ENCODE measurements at regions not wholly inside any gene's neighbourhood (a gene's known extent, or its start where the extent isn't known, plus 50 kb on each side); places are given as distances from the start of the nearest gene placed in this dataset.

DNA sequence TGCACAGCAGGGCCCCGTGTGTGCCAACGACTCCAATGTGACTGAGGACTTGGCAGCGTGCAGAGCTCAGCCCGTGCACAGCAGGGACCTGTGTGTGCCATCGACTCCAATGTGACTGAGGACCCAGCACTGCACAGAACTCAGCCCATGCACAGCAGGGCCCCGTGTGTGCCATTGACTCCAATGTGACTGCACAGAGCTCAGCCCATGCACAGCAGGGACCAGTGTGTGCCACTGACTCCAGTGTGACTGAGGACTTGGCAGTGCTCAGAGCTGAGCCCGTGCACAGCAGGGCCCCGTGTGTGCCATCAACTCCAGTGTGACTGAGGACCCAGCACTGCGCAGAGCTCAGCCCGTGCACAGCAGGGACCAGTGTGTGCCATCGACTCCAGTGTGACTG, 347.8 kb upstream of the B3GAT1 start:
- no peak for DNase-seq

DNA sequence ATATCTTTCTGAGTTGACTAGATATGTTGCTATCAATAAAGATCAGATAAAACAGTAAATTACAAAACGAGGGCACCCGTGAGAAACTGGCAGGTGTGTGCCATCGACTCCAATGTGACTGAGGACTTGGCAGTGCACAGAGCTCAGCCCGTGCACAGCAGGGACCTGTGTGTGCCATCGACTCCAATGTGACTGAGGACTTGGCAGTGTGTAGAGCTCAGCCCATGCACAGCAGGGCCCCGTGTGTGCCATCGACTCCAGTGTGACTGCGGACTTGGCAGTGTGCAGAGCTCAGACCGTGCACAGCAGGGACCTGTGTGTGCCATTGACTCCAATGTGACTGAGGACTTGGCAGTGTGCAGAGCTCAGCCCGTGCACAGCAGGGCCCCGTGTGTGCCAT, 347.2 kb upstream of the B3GAT1 start:
- no peak for DNase-seq

DNA sequence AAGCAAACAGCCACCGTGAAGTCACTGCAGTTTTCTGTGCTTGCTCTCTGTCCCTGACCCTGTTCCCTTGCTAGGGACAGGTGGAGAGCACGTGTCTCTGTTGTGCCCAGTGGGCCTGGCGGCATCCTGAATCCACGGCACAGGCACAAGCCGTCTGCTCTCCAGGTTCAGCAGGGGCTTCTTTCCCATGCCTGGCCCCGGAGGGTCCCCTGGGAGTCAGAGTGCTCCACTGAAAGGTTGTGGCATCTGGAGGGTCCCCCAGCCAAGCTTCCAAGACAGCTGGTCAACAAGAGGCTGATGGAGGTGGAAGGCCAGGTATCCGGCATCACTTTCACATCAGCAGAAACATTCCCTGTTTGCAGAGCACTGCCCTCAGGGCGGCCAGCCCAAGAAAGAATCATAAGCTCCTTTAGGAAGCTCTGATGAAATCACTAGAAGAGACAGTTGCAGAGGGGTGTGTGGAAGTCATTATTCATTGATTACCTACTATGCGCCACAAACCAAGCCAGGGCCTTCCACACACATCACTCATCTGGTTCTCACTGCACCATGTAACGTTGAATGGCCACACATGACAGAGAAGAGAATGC, 346.4 kb upstream of the B3GAT1 start:
- no peak for DNase-seq

DNA sequence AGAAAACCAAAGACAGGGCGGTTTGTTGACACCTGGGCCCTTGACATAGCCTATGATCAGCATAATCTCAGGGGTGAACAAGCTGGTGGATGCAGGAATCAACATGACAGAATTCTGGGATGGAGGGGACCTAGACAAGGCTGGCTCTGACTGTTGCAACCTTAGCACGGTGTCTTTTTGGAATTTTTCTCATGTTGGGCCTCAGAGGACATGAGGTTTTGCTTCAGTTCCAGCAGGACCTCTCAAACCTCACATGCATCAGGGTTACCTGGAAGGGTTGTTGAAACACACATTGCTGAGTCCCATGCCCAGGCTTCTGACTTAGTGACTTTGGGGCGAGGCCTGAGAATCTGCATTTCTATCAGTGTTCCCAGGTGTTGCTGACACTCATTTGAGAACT, 345.6 kb upstream of the B3GAT1 start:
- no peak for DNase-seq

DNA sequence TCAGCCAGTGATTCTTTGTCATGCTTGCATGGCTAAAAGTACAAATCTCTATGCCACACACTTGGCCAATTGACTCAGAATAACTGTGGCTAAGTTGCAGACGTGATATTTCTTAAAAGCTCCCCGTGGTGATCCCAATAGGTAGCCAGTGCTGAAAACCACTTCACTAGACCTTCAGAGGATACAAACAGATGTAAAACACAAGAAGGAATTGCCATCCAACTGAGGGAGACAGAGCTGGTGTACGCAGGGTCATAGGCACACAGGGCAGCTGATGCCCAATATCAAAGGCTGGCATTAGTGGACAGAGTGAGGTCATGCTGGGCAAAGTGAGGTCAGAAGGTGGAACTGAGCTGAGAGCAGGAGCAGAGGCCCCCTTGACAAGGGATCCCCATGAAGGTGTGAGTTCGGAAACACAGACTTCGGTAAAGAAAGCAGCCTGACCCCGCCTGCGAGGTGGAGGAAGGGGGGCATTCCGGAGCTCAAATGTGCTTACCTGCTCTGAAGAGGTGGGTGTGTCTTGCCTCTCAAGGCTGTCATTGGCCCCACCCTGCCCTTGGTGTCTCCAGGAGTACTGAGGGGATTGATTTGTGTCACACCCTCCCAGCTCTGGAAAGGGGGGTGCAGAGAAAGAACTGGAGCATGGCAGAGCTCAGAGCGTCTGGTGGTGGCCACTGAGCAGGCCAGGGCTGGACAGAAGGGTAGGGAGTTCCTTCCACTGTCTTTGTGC, 344.9 kb upstream of the B3GAT1 start:
- no peak for DNase-seq

DNA sequence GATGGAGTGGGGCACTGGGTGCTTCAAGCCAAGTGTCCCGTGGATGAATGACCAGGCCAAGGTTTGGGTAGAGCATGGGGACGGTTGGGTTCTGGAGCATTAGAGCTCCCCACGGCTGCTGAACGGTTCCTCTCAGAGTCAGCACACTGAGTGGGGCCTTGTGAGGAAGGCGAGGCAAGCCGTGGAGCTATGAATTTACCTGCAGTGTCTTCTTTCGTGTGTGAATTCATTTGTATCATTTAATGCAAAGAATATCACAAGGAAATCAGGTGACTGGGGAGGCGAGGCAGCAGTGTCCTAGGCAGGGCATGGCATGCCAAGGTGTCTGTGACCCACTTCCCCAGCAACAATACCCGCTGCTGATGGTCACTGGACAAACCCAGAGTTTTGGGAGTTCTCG, 343.5 kb upstream of the B3GAT1 start:
- no peak for DNase-seq

DNA sequence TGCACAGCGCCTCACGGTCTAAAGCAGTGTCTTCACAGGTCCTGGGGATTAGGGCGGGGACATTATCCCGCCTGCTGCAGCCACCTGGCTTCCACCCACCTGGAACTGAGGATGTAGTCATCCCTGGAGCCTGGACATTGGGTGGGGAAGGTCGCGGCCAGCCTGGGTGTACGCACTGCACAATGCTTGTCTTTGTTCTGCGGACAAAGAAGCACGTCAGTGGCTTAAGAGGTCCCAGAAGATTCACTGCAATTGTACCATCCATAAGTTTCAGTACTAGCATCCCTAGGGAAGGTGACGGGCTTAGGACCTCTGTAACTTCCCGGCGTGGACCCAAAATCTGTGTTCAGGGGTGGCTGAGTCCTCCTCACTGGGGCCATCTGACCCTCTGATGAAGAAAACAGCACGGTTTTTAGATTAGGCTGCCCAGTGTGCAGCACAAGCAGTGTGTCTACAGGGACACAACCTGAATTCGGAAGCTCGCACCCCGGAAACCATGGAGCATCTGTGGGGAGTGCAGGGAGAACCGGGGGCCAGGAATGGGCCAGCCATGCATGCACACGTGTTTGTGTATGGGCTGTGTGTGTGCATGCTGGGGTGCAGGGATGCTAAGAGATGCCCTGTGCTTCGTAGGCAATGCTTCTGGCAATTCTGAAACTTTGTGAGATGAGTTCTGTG, 342.6 kb upstream of the B3GAT1 start:
- no peak for DNase-seq

DNA sequence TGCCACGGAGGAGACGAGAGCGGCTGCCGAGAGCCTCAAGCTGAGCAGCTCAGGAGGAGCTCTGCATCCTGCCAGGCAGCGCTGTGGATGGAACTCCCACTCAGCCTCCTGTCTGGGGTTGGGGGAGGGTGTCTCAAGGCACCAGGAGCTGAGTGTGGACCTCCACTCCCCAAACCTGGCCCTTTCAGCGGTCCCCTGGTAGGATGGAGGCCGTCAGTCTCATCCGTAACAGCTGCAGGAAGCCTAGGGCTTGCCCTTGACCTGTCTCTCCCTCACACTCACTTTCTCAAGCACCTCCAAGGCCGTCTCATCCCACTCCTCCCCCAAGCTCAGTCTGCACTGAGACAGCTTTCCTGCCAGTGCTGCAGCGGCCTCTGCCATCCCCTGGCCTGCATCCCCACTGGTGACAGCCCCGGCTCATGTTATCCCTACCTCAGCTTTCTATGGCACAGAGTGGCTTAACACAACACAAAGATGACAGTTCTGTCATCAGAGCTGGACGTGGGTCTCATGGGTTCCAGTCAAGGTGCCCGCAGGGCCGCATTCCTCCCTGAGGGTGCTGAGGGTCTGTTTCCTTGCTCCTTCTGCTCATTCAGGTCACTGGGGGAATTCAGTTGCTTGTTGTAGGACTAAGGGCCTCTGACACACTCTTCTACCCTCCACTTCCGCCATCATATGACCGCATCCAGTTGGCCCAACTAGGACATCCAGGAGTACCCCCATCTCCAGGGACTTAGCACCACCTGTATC, 341.9 kb upstream of the B3GAT1 start:
- DNase-seq: no peak

DNA sequence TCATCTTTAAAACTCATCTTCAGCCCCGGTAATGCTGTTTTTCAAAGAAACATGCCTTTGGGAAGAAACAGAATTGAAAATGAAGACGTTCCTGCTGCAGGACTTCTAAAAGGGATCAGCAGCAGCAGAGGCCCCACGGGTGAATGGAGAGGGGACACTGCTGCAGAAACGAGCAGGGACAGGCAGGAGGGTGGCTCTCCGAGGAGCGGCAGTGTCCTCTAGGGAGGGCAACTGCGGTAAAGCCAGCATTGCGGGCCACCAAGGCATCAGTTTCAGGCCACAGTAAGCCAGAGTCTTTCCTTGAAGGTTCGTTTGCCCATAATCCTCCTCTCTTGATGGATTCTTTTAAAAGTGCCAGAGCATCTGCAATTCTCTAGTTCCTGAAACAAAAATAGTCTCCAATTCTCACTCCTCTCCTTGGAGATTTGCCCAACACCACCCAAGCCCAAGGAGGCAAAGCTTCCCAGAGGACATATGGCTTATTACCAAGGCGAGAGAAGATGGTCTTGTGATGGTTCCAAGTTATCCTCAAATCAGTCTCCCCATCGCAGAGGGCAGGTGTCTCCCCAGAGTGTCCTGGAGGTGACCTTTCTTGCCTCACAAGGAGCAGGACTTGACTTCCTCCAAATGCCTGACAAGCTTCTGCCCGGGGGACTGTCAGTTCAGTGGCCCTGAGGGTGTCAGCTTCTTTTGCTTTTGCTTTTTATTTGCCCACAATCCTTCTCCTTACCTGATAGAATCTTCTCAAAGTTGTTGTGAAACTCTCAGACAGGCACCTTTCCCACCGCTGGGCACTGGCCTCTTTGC, 341.1 kb upstream of the B3GAT1 start:
- DNase-seq: no peak

DNA sequence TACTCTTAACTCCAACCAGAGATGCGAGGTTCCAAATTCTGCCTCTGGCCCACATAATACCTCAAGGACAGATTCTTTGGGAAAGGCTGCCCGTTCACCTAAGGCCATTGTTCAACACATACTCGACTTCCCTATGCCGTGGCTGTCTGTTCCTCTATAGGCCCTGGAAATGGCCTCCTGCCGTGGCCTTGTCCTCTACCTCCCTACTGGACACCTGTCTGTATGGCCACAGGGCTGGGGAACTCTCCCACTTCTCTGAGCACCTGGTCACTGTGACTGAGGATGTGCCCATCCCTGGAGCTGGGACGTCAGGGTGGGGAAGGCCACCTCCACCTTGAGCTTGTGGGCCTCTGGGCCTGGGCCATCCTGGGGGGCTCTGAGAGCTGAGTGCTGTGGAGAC, 340.5 kb upstream of the B3GAT1 start:
- DNase-seq: no peak

DNA sequence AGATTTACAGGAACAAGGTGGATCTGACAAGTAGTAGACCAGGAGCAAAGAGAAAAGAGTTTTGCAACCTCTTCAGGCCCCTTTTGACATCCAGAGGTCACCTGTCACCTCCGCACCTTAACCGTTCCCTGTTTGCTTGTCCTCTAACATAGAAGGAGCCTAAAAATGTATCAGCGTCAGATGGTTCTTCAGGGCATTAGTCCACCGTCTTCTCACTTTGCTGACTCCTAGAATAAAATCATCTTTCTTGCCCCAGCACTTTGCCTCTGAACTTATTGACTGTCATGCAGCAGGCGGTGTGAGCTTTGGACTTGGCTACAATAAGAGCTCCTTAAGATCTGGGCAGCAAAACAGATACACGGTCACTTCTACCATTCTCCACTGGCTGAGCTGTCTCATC, 339.7 kb upstream of the B3GAT1 start:
- DNase-seq: no peak

DNA sequence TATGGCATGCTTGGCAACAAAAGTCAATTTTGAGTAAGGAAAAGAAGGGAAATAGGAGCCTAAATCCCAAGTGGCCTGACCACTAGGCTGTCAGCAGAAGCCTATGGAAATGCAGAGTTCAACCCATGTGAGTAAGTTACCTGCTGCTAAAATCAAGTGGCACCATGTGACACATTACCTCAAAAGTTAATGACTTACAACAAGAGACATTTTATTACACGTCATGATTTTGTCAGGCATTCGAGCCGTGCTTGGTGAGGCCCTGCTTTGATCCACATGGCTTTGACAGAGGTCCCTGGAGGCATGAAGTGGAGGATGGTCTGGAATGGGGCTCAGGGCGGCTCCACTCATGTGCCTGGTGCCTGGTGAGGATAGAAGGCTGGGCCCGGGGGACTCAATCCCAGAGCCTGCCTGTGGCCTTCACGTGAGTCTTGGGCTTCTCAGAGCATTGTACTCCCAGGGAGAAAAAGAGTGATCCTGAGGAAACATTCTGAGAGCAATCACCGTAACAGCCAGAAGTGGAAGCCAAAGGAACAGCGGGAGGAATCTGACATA, 339.1 kb upstream of the B3GAT1 start:
- no peak for DNase-seq

DNA sequence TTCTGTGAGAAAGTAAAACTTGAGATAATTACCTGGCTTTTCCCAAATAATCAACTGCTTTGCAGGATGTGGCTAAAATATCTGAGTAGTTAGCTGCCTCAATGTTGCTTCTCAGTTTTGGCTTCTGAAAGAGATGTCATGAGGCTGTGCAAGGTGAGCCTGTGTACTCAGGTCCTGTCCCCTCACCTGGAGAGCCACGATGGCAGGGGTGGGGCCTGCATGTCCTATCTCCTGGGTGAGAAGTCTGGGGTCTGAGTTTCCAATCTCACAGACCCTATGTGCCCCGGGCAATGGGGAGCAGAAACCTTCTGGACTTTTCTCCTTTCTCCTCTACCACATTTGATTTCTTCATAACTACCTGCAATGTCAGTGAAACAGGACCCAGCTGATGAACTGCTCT, 338.6 kb upstream of the B3GAT1 start:
- no peak for DNase-seq

DNA sequence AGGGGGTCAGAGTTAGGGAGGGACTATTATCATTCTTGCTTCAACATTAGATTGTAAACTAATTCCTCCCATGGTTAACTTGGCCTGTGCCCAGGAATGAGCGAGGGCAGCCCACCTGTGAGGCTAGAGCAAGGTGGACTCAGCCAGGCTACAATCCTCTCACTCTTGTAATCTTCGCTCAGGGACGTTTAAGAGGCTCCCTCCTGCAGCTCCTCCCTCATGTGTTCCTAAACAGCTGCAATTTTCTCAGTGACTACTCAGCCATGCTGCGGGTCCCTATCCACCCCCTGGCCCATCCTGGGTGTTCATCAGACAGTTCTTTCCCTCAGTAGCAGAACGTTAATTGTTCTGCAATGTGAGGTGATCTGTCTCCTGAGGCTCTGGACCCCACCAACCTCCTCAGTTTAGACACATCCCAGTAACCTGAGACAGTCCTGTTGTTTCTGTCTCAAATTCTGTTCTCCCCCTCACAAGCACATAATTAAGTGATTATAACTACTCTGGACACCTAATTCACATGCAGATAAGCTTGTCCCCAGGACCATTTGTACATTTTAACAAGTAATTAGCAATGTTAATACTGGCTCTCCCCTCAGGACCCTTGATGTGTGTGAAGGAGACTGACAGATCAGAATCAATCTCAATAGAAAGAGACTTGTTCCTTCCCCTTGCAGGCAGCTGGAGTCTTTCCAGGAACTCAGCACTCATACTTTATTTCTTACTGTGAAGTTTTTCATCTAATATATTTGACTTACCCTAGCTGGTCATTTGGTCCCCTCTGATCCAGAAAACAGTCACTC, 337.2 kb upstream of the B3GAT1 start:
- DNase-seq: no peak

DNA sequence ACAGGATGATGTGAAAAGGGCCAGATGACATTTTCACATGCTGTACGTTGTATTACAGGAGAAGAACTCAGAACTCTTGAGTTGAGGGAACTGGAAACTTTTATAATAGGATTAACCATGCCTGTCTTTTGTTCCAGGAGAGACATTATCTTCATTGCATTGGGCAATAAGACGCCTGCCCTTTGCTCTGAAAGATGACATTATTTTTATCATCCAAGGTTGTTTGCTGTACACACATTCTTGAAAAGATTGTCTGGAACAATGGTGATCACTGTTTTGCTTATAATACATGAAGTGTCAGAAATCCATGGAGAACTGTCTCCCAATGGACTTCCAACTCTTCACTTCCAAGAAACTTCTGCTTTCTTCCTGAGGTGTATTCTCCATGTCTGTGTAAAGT, 334.6 kb upstream of the B3GAT1 start:
- no peak for DNase-seq

DNA sequence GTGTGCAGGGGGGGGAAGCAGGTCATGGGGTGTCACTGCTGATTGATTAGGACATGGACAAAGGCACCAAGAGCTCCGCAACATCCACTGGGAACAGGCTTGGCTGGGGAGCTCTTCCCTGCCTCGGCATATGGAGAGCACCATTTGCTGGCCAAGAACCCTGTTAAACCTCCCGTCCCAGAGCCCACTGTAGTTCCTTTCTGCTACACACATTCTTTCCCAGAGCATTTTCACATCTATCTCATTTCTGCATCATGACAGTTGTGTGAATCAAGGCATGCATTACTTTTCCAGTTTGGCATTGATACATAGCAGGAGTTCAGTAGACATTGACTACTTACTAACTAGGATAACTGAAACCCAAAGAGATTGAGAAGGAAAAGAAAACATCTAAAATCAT, 333.4 kb upstream of the B3GAT1 start:
- no peak for DNase-seq

DNA sequence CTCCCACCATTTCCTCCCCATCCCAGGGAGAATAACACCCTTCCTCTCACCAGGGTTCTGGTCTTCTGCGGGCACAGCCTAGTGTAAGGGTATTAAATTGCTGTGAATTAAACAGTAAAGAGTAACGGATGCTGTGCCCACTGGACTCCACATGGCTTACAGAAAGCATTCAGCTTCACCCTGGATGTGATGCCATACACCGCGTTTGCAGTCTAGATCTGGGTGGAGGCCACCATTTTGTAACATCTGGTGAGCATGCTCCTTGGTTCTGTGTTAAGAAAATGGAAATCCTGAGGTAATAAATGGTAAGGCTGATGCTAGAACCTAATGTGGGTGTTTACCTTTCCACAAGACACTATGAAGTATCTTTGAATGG, 331.8 kb upstream of the B3GAT1 start:
- no peak for DNase-seq

DNA sequence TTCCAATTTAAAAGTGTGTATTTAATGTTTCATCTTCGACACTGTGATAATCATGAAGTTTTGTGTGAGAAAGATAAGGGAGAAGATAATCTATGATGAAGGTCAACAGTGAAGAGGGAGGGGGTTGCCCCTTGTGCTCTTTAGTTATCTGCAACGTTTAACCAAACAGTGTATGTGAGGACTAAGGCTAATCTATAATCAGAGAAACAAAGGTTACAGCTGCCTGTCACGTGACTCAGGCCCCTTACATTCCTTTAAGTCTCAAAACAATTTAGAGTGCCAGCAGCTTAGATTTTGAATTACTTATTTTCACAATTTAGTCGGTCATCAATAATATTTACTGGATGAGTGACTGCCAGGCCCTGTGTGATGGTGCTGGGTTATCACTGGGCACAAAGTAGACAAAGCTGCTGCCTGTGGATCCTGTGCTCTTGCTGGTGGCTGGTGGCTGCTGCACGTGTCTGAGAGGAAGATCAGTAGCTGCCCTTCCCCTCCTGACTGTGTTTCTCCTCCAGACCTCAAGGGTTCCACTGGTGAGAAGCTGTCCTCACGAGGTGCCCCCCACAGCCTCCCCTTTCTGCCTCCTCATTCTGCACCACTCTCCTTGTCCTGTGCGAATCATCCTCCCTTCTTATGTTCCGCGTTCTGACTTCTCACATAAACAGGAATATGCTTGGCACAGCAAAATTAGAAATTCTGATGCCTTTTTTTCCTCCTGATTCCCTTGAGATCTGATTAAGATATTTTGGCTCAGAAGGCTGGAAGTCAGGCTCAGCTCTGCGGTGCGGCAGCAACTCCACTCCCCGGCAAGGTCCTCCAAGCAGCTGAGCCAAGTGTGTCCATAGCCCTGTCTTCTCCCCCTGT, 331.1 kb upstream of the B3GAT1 start:
- no peak for DNase-seq

DNA sequence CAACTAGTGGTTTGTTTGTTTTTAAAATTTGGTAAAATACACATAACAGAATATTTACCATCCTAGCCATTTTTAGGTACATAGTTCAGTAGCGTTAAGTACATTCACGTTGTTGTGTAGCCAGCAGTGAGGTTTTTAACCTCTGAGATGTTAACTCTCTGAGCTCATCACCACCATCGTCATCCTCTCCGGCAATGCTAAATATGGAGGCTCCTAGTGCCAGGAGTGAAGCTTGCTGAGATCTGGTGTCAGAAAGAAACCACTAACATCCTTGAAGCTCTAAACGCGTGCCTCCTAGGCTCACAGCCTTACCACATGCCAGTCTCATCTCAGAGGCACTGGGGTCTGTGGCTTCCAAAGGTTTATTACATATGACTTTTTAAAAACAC, 330.2 kb upstream of the B3GAT1 start:
- DNase-seq: peak in 1 of 5 experiments; percentile 73

DNA sequence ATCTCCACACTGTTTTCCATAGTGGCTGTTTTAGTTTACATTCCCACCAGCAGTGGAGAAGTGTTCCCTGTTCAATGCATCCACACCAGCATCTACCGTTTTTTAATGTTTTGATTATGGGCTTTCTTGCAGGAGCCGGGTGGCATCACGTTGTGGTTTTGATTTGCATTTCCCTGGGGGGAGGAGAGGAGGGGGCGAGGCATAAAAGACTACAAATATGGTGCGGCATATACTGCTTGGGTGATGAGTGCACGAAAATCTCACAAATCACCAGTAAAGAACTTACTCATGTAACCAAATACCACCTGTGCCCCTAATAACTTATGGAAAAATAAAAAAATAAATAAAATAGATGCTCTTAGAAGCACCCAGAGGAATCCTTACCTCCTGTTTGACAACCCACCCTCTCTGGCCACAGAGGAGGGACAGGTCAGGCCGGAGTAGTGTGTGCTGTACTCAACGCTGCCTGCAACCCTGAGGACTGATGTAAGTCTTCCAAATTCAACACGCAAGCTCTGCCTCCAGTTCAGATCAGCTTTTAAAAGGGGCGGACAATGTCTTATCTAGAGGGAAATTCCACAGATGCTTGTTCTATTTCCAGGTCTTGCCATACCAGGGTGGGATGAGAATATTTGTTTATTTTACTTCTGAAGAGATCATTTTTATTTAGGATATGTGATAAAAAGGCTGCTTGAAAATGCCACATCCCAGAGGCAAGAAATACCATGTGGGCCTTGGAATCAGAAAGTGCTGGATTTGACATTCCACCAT, 329.6 kb upstream of the B3GAT1 start:
- DNase-seq: no peak

Data from T-helper 2 cell (primary cell).